Naive B cell (primary cell): ENCODE measurements at regions not wholly inside any gene's neighbourhood (a gene's known extent, or its start where the extent isn't known, plus 50 kb on each side); places are given as distances from the start of the nearest gene placed in this dataset.

Source experiments
- ATAC-seq, 2 donors: fragments of 150-1000 bp; cut with Tn5 transposase; 2 replicates each; pipeline ENCODE4 v1.10.0; 2021; ENCODE audit warnings: low read depth in 2 of 2, mild to moderate bottlenecking in 2 of 2, moderate library complexity in 2 of 2
- DNase-seq: peaks from one replicate; pipeline ENCODE4 v3.0.0; 2022
- H3K27ac Mint-ChIP-seq, 6 donors: one replicate each; pipeline ENCODE4 v1.8.0; 2020 to 2022; ENCODE audit warnings: mild to moderate bottlenecking in 6 of 6, mixed read lengths in 6 of 6, moderate library complexity in 5 of 6, inconsistent platforms in 2 of 6
- H3K27me3 Mint-ChIP-seq, 3 donors: one replicate each; pipeline ENCODE4 v1.8.0; 2021 to 2022; ENCODE audit warnings: mixed read lengths in 3 of 3, mild to moderate bottlenecking in 1 of 3
- H3K36me3 Mint-ChIP-seq, 2 donors: one replicate each; pipeline ENCODE4 v1.8.0; 2020 to 2022; ENCODE audit warnings: mixed read lengths in 2 of 2, inconsistent platforms in 1 of 2, mild to moderate bottlenecking in 1 of 2
- H3K4me1 Mint-ChIP-seq, 3 donors: one replicate each; pipeline ENCODE4 v1.8.0; 2020 to 2022; ENCODE audit warnings: mixed read lengths in 3 of 3, inconsistent platforms in 1 of 3, mild to moderate bottlenecking in 1 of 3, moderate library complexity in 1 of 3
- H3K4me3 Mint-ChIP-seq, 8 donors: one replicate each; pipeline ENCODE4 v1.8.0; 2020 to 2022; ENCODE audit warnings: mild to moderate bottlenecking in 8 of 8, mixed read lengths in 8 of 8, moderate library complexity in 8 of 8, inconsistent platforms in 2 of 8
- H3K9me3 Mint-ChIP-seq, 7 donors: one replicate each; pipeline ENCODE4 v1.8.0; 2020 to 2022; ENCODE audit warnings: mixed read lengths in 7 of 7, mild to moderate bottlenecking in 5 of 7, inconsistent platforms in 2 of 7, moderate library complexity in 1 of 7

DNA sequence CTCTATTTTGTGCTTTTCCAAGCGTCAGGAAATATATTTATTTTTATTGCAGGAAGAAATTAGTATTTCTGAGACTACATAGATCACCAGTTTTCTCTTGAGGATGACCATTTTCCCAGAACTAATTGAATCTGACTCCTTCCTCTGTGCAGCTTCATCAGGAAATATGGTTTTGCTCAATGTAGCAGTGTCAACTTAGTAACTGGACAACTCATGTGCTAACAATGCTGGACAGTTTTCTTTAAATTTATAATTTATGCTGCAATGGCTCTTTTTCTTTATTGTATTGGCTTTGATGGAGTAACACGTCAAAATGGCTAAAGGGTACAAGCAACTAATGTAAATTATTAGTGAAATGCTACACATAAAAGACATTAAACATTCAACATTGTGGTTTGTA lies 531.5 kb downstream of the ANKRD50 start:
- Mint-ChIP-seq H3K27ac (no peak overlapping the region), H3K27me3 (peaks cover 0 to 4% (median 0%) of the 10 kb centered on the region in 3 donors), H3K4me1 (no peaks in the 10 kb centered on the region), H3K9me3 (peaks cover 0 to 5% (median 0%) of the 10 kb centered on the region in 7 donors), H3K36me3 (no peaks in the 10 kb centered on the region), H3K4me3 (no peak overlapping the region)
- no peak for ATAC-seq
- DNase-seq, result no peak

DNA sequence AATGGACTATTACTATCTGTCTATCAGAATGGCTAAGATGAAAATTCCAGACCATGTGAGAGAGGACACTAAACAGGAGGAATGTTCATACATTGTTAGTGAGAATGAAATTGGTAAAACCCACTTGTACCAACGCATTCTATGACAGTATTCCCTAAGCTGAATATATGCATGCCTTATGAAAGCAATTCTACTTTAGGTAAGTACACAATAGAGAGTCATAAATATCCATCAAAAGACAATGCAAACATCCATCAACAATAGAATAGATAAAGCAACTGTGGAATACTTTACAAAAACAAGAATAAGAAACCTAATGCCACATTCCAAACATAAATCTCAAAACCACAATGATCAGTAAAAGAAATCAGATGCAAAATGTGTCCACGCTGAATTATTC lies 529.3 kb downstream of the ANKRD50 start:
- Mint-ChIP-seq H3K9me3 (peaks cover 0 to 5% (median 0%) of the 10 kb centered on the region in 7 donors), H3K4me1 (no peaks in the 10 kb centered on the region), H3K27me3 (peaks cover 0 to 4% (median 0%) of the 10 kb centered on the region in 3 donors), H3K27ac (no peak overlapping the region), H3K36me3 (no peaks in the 10 kb centered on the region), H3K4me3 (no peak overlapping the region)
- no peak for DNase-seq
- ATAC-seq, result no peak

DNA sequence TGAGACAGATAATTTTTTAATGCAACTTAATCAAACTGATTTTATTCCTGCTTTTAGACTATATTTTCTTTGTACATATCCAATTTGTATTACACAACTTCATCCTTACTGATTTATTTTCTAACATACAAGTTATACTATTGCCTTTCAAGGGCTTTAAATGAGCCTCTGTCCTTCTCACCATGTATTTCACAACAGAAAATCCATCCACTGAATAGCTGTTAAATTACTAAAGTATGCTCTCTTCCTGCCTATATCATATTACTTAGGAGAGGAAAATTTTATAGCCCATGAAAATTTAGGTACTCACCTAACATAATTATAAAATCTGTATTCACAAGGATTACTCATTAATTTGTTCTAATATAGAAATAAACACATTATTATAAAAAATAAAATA lies 528.6 kb downstream of the ANKRD50 start:
- no peaks in the 10 kb centered on the region for H3K36me3 Mint-ChIP-seq
- ATAC-seq, result no peak
- H3K27me3 Mint-ChIP-seq, result peaks cover 0 to 4% (median 0%) of the 10 kb centered on the region in 3 donors
- peaks cover 0 to 5% (median 0%) of the 10 kb centered on the region in 7 donors for H3K9me3 Mint-ChIP-seq
- no peaks in the 10 kb centered on the region for H3K4me1 Mint-ChIP-seq
- no peak overlapping the region for H3K27ac Mint-ChIP-seq
- no peak for DNase-seq
- no peak overlapping the region for H3K4me3 Mint-ChIP-seq

DNA sequence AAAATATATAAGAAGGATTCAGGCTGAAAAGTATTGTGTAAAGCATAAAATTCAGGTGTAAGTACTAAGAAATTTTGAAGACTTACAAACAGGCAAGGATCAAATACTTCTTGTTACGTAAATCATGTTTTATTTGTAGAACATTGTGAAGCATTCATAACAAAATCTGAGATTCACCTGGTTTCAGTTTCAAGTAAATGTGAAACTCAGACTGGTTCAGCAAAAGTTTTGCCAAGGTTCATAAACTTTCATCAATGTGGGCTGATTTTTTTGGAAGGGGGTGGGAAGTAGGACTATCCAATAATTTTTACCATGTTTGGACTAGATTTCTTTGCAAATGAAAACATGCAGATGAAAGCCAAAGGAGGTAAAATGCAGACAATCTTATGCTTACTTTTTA lies 527.7 kb downstream of the ANKRD50 start:
- no peak overlapping the region for H3K27ac Mint-ChIP-seq
- no peak overlapping the region for H3K4me3 Mint-ChIP-seq
- H3K4me1 Mint-ChIP-seq, result no peaks in the 10 kb centered on the region
- no peak for DNase-seq
- H3K9me3 Mint-ChIP-seq, result peaks cover 0 to 5% (median 0%) of the 10 kb centered on the region in 7 donors
- peaks cover 0 to 4% (median 0%) of the 10 kb centered on the region in 3 donors for H3K27me3 Mint-ChIP-seq
- ATAC-seq, result no peak
- no peaks in the 10 kb centered on the region for H3K36me3 Mint-ChIP-seq

DNA sequence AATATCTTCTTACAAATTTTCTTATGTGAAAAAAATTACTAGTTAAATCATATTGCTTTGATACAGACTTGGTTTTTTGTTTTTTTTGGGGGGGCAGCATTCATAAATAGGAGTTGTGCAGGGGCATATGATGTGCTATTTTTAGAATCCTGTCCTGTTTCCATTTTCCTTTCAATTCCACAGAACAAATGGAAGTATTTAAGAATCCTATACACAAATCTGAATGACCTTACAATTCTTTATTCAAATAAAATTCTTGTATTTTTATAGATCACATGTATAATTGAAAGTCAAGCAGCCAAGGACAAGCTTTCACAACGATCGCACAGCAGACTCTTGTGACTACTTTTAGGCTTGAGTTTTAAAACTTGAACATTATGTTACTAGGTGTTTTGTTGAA lies 523.9 kb downstream of the ANKRD50 start:
- no peak overlapping the region for H3K4me3 Mint-ChIP-seq
- no peaks in the 10 kb centered on the region for H3K36me3 Mint-ChIP-seq
- DNase-seq (no peak), ATAC-seq (no peak)
- H3K27me3 Mint-ChIP-seq, result no peaks in the 10 kb centered on the region
- H3K9me3 Mint-ChIP-seq, result peaks cover 3 to 25% (median 11%) of the 10 kb centered on the region in 7 donors
- no peak overlapping the region for H3K27ac Mint-ChIP-seq
- H3K4me1 Mint-ChIP-seq, result no peaks in the 10 kb centered on the region

- Mint-ChIP-seq H3K36me3 (no peaks in the 10 kb centered on the region), H3K27me3 (no peaks in the 10 kb centered on the region), H3K9me3 (peaks cover 4 to 30% (median 16%) of the 10 kb centered on the region in 7 donors), H3K4me3 (no peak overlapping the region), H3K27ac (no peak overlapping the region), H3K4me1 (no peaks in the 10 kb centered on the region)
- ATAC-seq (no peak), DNase-seq (no peak)
Measured at GRCh38 chr4:124189545-124189944, 523.0 kb downstream of the ANKRD50 start.

GRCh38 chr4:124191329-124191728 lies 521.2 kb downstream of the ANKRD50 start:
- ATAC-seq, result no peak
- Mint-ChIP-seq H3K36me3 (no peaks in the 10 kb centered on the region), H3K9me3 (peaks cover 9 to 42% (median 19%) of the 10 kb centered on the region in 7 donors), H3K4me1 (no peaks in the 10 kb centered on the region), H3K27ac (no peak overlapping the region), H3K4me3 (no peak overlapping the region), H3K27me3 (no peaks in the 10 kb centered on the region)
- no peak for DNase-seq

DNA sequence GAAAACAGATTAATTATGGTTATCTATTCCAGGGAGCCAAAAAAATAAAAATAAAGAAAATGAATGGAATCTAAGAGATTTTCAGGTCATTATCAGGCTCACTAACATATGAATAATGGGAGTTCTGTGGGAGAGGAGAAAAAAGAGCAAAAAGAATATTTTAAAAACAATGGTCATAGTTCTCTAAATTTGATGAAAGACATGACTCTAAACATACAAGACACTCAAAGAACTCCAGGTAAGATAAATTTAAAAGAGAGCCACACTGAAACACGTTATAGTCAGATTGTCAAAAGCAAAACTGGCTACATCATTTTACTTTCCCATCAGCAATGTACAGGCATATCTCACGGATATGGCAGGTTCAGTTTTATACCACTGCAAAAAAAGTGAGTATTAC lies 520.0 kb downstream of the ANKRD50 start:
- no peak overlapping the region for H3K27ac Mint-ChIP-seq

DNA sequence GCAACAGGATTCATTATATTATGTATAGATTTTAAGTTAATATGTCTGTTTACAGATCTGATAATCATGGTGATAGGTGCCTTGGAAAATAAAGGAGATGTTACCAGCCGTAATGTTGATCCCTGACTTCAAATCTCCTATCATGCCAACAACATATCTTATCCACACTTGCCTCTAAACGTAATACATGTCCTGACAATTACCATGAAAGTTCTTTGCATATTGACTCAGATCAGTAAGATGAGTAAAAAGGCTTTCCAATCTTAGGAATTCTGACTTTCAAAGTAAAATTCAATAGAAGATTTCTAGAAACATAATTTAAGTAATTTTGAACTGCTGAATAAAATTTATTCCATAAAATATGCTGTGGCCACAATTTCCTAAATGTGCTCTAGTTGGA lies 513.3 kb downstream of the ANKRD50 start:
- no peak overlapping the region for H3K4me3 Mint-ChIP-seq

More for the DNA sequence above, 520.0 kb downstream of the ANKRD50 start:
- no peaks in the 10 kb centered on the region for H3K36me3 Mint-ChIP-seq
- no peaks in the 10 kb centered on the region for H3K27me3 Mint-ChIP-seq
- no peak overlapping the region for H3K4me3 Mint-ChIP-seq
- no peaks in the 10 kb centered on the region for H3K4me1 Mint-ChIP-seq
- peaks cover 9 to 42% (median 19%) of the 10 kb centered on the region in 7 donors for H3K9me3 Mint-ChIP-seq
- ATAC-seq (no peak), DNase-seq (no peak)

DNA sequence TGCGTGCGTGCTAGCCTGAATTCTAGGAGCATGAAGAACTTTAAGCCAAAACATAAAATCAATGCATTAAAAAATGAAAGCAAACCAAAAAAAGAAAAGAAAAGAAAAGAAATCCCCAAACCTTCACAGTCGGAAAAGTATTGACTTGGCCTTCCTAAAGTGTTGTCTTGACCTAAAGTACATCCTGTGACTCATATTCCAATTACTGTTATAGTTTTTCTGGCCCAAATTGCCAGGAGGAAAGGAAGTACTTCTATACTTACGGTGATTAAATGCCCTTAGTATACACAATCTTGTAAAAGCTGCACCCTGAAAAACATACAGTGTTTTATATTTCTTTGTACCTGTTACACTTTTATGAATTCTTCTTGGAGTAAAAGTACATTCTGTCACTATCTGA lies 512.8 kb downstream of the ANKRD50 start:
- H3K4me3 Mint-ChIP-seq, result no peak overlapping the region
- DNase-seq (no peak), ATAC-seq (no peak)
- no peak overlapping the region for H3K27ac Mint-ChIP-seq
- H3K36me3 Mint-ChIP-seq, result no peaks in the 10 kb centered on the region
- H3K4me1 Mint-ChIP-seq, result no peaks in the 10 kb centered on the region
- H3K9me3 Mint-ChIP-seq, result peaks cover 0 to 10% (median 2%) of the 10 kb centered on the region in 7 donors
- H3K27me3 Mint-ChIP-seq, result peaks cover 0 to 4% (median 0%) of the 10 kb centered on the region in 3 donors

More for the DNA sequence above, 513.3 kb downstream of the ANKRD50 start:
- H3K36me3 Mint-ChIP-seq, result no peaks in the 10 kb centered on the region
- ATAC-seq (no peak), DNase-seq (no peak)
- no peaks in the 10 kb centered on the region for H3K4me1 Mint-ChIP-seq
- H3K9me3 Mint-ChIP-seq, result peaks cover 0 to 13% (median 3%) of the 10 kb centered on the region in 7 donors
- no peak overlapping the region for H3K27ac Mint-ChIP-seq
- H3K27me3 Mint-ChIP-seq, result peaks cover 0 to 4% (median 0%) of the 10 kb centered on the region in 3 donors

DNA sequence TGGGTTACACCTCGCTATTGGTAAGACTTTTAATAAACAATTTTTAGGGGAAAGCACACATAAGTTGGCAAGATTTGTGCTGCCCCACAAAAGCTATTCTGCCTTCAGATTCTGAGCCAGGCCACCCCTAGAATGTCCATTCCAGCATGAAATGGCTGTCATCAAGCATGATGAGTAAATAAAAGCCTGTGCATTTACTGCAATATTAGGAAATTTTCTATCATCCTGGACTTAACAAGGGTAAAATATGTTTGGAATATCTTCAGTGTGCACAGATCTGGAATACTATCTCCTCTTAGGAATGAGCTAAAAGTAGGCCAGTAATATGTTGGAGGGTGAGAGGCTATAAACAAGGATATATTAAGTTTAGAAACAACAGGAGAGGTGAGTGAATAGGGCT lies 510.9 kb downstream of the ANKRD50 start:
- Mint-ChIP-seq H3K4me1 (no peaks in the 10 kb centered on the region), H3K36me3 (no peaks in the 10 kb centered on the region), H3K27me3 (peaks cover 0 to 4% (median 0%) of the 10 kb centered on the region in 3 donors), H3K9me3 (peaks cover 0 to 6% (median 0%) of the 10 kb centered on the region in 7 donors), H3K27ac (no peak overlapping the region), H3K4me3 (no peak overlapping the region)
- no peak for ATAC-seq
- DNase-seq, result no peak

DNA sequence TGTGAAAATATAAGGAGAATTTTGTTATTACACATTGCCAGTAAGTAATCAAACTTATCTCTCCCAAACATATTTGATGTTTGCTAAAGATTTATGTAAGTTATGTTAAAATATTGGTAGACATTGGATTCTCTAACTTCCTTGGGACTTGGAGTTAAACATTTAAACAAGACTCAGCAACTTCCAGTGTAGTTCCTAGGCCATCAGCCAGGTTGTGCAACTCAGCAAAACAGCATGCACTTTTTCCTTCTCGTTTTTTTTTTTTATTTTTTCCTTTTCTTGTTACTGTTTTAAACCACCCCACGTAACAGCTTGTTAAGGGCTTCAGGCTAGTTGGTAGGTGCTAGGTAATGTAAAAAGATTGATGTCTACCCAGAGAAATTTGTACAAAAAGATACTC lies 510.4 kb downstream of the ANKRD50 start:
- H3K36me3 Mint-ChIP-seq, result no peaks in the 10 kb centered on the region
- peaks cover 0 to 4% (median 0%) of the 10 kb centered on the region in 3 donors for H3K27me3 Mint-ChIP-seq
- no peak overlapping the region for H3K27ac Mint-ChIP-seq
- H3K9me3 Mint-ChIP-seq, result peaks cover 0 to 6% (median 0%) of the 10 kb centered on the region in 7 donors
- no peaks in the 10 kb centered on the region for H3K4me1 Mint-ChIP-seq
- DNase-seq (no peak), ATAC-seq (no peak)
- H3K4me3 Mint-ChIP-seq, result no peak overlapping the region

DNA sequence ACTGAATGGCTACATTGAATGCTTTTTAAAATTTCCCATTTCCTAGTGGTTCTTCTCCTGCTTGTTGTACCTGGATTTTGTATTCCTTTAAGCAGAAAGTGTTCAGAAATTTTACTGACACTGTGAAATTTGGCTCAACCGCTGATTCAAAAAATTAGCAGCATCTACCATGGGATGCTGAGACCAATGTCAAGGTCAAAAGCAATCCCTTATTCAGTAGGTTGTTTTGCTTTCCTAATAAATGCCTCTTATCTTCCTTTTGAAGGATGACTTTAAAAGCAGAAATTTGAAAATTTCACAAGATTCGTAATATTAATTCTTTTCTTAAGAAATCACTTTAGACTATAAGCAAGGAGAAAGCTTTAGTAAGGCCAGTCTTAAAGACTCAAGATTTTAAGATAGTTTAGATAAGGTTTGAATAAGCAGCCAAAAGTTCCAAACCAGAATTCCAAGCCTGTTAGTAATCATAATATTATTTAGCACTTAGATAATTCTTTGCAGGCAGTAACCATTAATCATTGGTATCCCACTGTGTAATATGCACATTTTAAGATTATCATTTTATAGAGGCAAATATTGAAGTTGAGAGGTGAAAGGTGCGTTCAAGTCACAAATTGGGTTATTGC lies 508.8 kb downstream of the ANKRD50 start:
- Mint-ChIP-seq H3K4me1 (no peaks in the 10 kb centered on the region), H3K9me3 (peaks cover 0 to 6% (median 0%) of the 10 kb centered on the region in 7 donors), H3K27ac (no peak overlapping the region), H3K36me3 (no peaks in the 10 kb centered on the region), H3K27me3 (peaks cover 0 to 4% (median 0%) of the 10 kb centered on the region in 3 donors), H3K4me3 (no peak overlapping the region)
- DNase-seq, result no peak
- ATAC-seq, result no peak

GRCh38 chr4:124206779-124207605 lies 505.5 kb downstream of the ANKRD50 start:
- DNase-seq (no peak), ATAC-seq (no peak)
- Mint-ChIP-seq H3K36me3 (no peaks in the 10 kb centered on the region), H3K9me3 (peaks cover 0 to 6% (median 0%) of the 10 kb centered on the region in 7 donors), H3K4me3 (no peak overlapping the region), H3K27me3 (peaks cover 0 to 3% (median 0%) of the 10 kb centered on the region in 3 donors), H3K27ac (no peak overlapping the region), H3K4me1 (no peaks in the 10 kb centered on the region)
